Liver (tissue), 3 donors: ENCODE measurements at regions not wholly inside any gene's neighbourhood (a gene's known extent, or its start where the extent isn't known, plus 50 kb on each side); places are given as distances from the start of the nearest gene placed in this dataset.

ENCODE experiments used
- CTCF ChIP-seq: fragments of 150-350 bp; IDR thresholded peaks from 2 replicates; pipeline ENCODE4 v1.5.1; 2017; ENCODE audit warnings: improper control_type of control experiment, low read depth, low read length; ENCODE audit not compliant: missing input control
- EGR1 ChIP-seq, 2 donors: IDR thresholded peaks; 2 replicates each; pipeline ENCODE4 v1.6.1; 2016 to 2018; ENCODE audit warnings: antibody characterized with exemption in 2 of 2, low read depth in 2 of 2
- HNF4A ChIP-seq, 2 donors: conservative IDR thresholded peaks; 2 replicates each; pipeline ENCODE4 v1.6.1; 2016; ENCODE audit warnings: antibody characterized with exemption in 2 of 2, mild to moderate bottlenecking in 2 of 2
- HNF4G ChIP-seq: IDR thresholded peaks from 2 replicates; pipeline ENCODE4 v1.6.1; 2016; ENCODE audit warnings: antibody characterized with exemption
- MAX ChIP-seq: IDR thresholded peaks from 2 replicates; pipeline ENCODE4 v1.6.1; 2016; ENCODE audit warnings: antibody characterized with exemption
- RAD21 ChIP-seq, 2 donors: IDR thresholded peaks; 2 replicates each; pipeline ENCODE4 v1.6.1; 2016; ENCODE audit warnings: antibody characterized with exemption in 2 of 2, mild to moderate bottlenecking in 2 of 2
- REST ChIP-seq: IDR thresholded peaks from 2 replicates; pipeline ENCODE4 v1.6.1; 2016; ENCODE audit warnings: antibody characterized with exemption, mild to moderate bottlenecking
- SP1 ChIP-seq: IDR thresholded peaks from 2 replicates; pipeline ENCODE4 v1.6.1; 2018; ENCODE audit warnings: antibody characterized with exemption, mild to moderate bottlenecking
- TAF1 ChIP-seq: conservative IDR thresholded peaks from 2 replicates; pipeline ENCODE4 v1.6.1; 2016; ENCODE audit warnings: antibody characterized with exemption, mild to moderate bottlenecking
- YY1 ChIP-seq: IDR thresholded peaks from 2 replicates; pipeline ENCODE4 v1.6.1; 2016; ENCODE audit warnings: antibody characterized with exemption, mild to moderate bottlenecking
- ZBTB33 ChIP-seq: IDR thresholded peaks from 2 replicates; pipeline ENCODE4 v1.6.1; 2016; ENCODE audit warnings: antibody characterized with exemption
- donor health status: healthy.
- donor health status: healthy.

GRCh38 chr3:104952146-104952972, 414.4 kb upstream of the ALCAM start:
- TF ChIP-seq SP1 (no peak), YY1 (no peak), CTCF (no peak), RAD21 (IDR thresholded peaks at IDR 0.05) (no peak), HNF4A (conservative IDR thresholded peaks at IDR 0.05) (no peak), MAX (no peak), ZBTB33 (no peak), EGR1 (IDR thresholded peaks at IDR 0.05; ENCODE audit: low read depth in 2 of 2) (no peak), REST (no peak), TAF1 (no peak), HNF4G (no peak)
